A549 (cell line): ENCODE measurements at regions not wholly inside any gene's neighbourhood (a gene's known extent, or its start where the extent isn't known, plus 50 kb on each side); places are given as distances from the start of the nearest gene placed in this dataset.
A peak's percentile ranks its signal among the peaks of the same experiment; 100 is the strongest.

ENCODE experiments used
- ATAC-seq, 2 experiments: fragments of 200-7000 bp in 1 of 2; fragments of >200 bp in 1 of 2; cut with Nextera tagmentation in 1 of 2; cut with Tn5 transposase in 1 of 2; 3 replicates each; pipeline versions ENCODE4 v1.8.0 to v1.9.1; 2018 to 2020; ENCODE audit warnings: mild to moderate bottlenecking in 1 of 2, moderate library complexity in 1 of 2
- CTCF ChIA-PET: fragments of 300-600 bp; sonication (Branson Sonifier 250); formaldehyde crosslinking; extraction: SDS; loops from one replicate; lab custom pipeline; 2021; ENCODE audit warnings: antibody characterized with exemption, inconsistent platforms; lab: Yijun Ruan, JAX
- POLR2A ChIA-PET: fragments of 350-600 bp; formaldehyde crosslinking; extraction: SDS; loops from one replicate; lab custom pipeline; 2021; ENCODE audit warnings: antibody characterized with exemption, inconsistent platforms; lab: Yijun Ruan, JAX
- DNase-seq, 2 experiments: peaks; one replicate each; pipeline versions ENCODE4 v3.0.0 to v3.0.0-alpha.2; 2011 to 2016; ENCODE audit warnings: low read depth in 1 of 2, low spot score in 1 of 2
- FAIRE-seq: peaks from 2 replicates; lab custom pipeline; 2011; peaks lifted over from hg19 to GRCh38; lab: Jason Lieb, UNC
- H3K27ac ChIP-seq, 2 experiments: fragments of >200 bp; sonication (Bioruptor Twin); formaldehyde crosslinking; 3 replicates each; pipeline ENCODE4 v1.5.1; 2016 to 2017
- H3K4me1 ChIP-seq: fragments of >200 bp; sonication (Bioruptor Twin); formaldehyde crosslinking; 3 replicates; pipeline ENCODE4 v1.6.1; 2016
- H3K4me2 ChIP-seq: fragments of >200 bp; sonication (Bioruptor Twin); formaldehyde crosslinking; 3 replicates; pipeline ENCODE4 v1.6.1; 2016
- H3K4me3 ChIP-seq: fragments of >200 bp; sonication (Bioruptor Twin); formaldehyde crosslinking; 3 replicates; pipeline ENCODE4 v1.5.1; 2016
- H3K9me3 ChIP-seq: fragments of >200 bp; sonication (Bioruptor Twin); formaldehyde crosslinking; 3 replicates; pipeline ENCODE4 v1.6.1; 2016
- CBX2 ChIP-seq: fragments of 200-600 bp; sonication (generic); IDR thresholded peaks from 2 replicates; pipeline ENCODE4 v1.6.1; 2016; ENCODE audit warnings: low read depth, mild to moderate bottlenecking, borderline replicate concordance
- ESRRA ChIP-seq: fragments of 150-350 bp; IDR thresholded peaks from 2 replicates; pipeline ENCODE4 v1.6.1; 2014; ENCODE audit warnings: mild to moderate bottlenecking, low read length, borderline replicate concordance
- FOSL2 ChIP-seq, 2 experiments: fragments of 450-650 bp in 1 of 2; fragments of >200 bp in 1 of 2; sonication (Bioruptor Twin) in 1 of 2; formaldehyde crosslinking; IDR thresholded peaks; 2 replicates each; pipeline versions ENCODE4 v1.5.0 to v1.6.1; 2016 to 2020; ENCODE audit warnings: mild to moderate bottlenecking in 1 of 2, moderate library complexity in 1 of 2
- FOXS1 ChIP-seq: fragments of 250-450 bp; sonication (Bioruptor Pico); IDR thresholded peaks from 2 replicates; pipeline ENCODE4 v1.5.0; 2020; ENCODE audit warnings: mild to moderate bottlenecking, moderate library complexity
- GATA3 ChIP-seq: IDR thresholded peaks from 2 replicates; pipeline ENCODE4 v1.6.1; 2012; ENCODE audit warnings: borderline replicate concordance
- HDAC2 ChIP-seq: fragments of 200-600 bp; sonication (generic); IDR thresholded peaks from 2 replicates; pipeline ENCODE4 v1.6.1; 2016
- HOXB13 ChIP-seq: fragments of 250-450 bp; sonication (Bioruptor Pico); IDR thresholded peaks from 2 replicates; pipeline ENCODE4 v1.5.0; 2020; ENCODE audit warnings: low read depth, mild to moderate bottlenecking, moderate library complexity
- HOXB5 ChIP-seq: fragments of 250-450 bp; sonication (Bioruptor Pico); IDR thresholded peaks from 2 replicates; pipeline ENCODE4 v1.5.0; 2020; ENCODE audit warnings: mild to moderate bottlenecking, moderate library complexity
- POLR2AphosphoS2 ChIP-seq: conservative IDR thresholded peaks from 2 replicates; pipeline ENCODE4 v1.6.1; 2012; ENCODE audit warnings: low read length, improper control_type of control experiment, inconsistent platforms
- REST ChIP-seq: fragments of 200-600 bp; sonication (generic); IDR thresholded peaks from 2 replicates; pipeline ENCODE4 v1.6.1; 2016; ENCODE audit warnings: antibody characterized with exemption, mild to moderate bottlenecking, moderate library complexity
- ZSCAN20 ChIP-seq: fragments of 250-450 bp; sonication (Bioruptor Pico); IDR thresholded peaks from 2 replicates; pipeline ENCODE4 v1.8.0; 2022; ENCODE audit warnings: mild to moderate bottlenecking, moderate library complexity
- WGBS: methylation state at CpG from one replicate; pipeline ENCODE4 v1.1.6; 2017; ENCODE audit errors: missing lambda C conversion rate; 5-methylcytosine and 5-hydroxymethylcytosine counted together
- TF ChIP-seq, protein P1 (sequence below): IDR thresholded peaks from 2 replicates; pipeline ENCODE4 v1.6.1; 2012

DNA sequence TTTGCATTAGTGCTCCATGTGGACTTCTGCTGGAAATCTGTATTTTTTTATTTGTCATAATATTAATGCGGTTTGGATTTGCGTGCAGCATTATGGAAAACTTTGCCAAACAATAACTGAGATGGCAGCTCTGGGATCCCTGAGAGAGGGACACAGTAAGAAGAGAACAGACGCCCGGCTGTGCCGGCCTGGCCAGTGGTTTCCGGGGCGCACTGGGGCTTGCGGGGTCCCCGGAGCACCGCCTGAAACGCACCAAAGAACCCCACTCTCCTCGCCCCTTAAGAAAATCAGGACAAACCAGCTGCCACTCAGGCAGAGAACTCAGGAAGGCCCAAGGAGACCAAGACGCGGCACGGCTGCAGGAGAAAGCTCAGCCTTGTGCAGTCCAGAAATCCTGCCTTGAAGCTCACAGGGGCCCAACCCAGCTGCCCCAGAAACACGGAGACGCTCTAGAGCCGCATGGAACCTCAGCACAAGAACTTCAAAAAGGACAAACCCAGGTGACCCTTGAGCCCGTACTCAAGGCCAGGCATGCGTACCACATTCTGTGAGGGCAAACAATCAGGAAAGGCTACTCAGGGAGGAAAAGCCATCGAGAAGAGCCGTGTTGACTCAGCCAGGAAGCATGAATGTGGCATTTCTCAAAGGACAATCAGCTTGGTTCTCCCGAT lies 226.5 kb upstream of the CDYL start:
- CTCF ChIA-PET, result no interaction called here
- DNase-seq, result no peak
- POLR2A ChIA-PET, result no interaction called here
- H3K9me3 ChIP-seq, result no peaks in the 10 kb centered on the region
- TF ChIP-seq REST (no peak), CBX2 (no peak)
- TF ChIP-seq, all 56 proteins: peak for 0
- FAIRE-seq (no peak), ATAC-seq (no peak)
- Histone ChIP-seq H3K4me2 (no peak overlapping the region), H3K4me1 (no peaks in the 10 kb centered on the region), H3K4me3 (no peak overlapping the region), H3K27ac (no peak overlapping the region)
- 85% methylated on average over 20 of the region's 23 CpGs for WGBS

DNA sequence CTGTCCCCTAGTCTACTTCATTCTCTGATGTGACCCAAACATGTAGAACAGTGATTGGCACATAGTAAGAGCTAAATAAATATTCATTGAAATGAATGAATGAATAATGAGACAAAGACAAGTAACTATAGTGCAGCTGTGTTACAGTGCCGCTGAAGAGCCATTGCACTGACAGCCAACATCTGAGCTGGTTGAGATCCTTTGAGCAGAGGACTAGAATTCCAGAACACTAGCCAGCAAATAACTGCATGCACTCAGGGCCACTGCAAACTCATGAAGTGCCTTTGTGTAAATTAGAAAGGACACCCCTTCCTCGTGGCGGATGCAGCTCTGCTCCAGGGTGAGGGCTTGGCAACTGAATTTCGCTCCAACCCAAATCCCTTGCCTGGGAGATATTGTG lies 230.3 kb upstream of the CDYL start:
- Histone ChIP-seq H3K4me3 (no peak overlapping the region), H3K4me2 (no peak overlapping the region), H3K27ac (no peak overlapping the region), H3K9me3 (no peaks in the 10 kb centered on the region), H3K4me1 (no peaks in the 10 kb centered on the region)
- DNase-seq (no peak), ATAC-seq (no peak), FAIRE-seq (no peak)
- 67% methylated on average over 4 of the region's 4 CpGs for WGBS
- ChIA-PET POLR2A (no interaction called here), CTCF (no interaction called here)
- no peak for TF ChIP-seq POLR2AphosphoS2
- no peak for TF ChIP-seq ESRRA
- TF ChIP-seq, protein P1, sequence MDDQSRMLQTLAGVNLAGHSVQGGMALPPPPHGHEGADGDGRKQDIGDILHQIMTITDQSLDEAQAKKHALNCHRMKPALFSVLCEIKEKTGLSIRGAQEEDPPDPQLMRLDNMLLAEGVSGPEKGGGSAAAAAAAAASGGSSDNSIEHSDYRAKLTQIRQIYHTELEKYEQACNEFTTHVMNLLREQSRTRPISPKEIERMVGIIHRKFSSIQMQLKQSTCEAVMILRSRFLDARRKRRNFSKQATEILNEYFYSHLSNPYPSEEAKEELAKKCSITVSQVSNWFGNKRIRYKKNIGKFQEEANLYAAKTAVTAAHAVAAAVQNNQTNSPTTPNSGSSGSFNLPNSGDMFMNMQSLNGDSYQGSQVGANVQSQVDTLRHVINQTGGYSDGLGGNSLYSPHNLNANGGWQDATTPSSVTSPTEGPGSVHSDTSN, result no peak
- TF ChIP-seq HDAC2, result no peak
- TF ChIP-seq FOSL2 (IDR thresholded peaks at IDR 0.05), result no peak
- no peak for TF ChIP-seq FOSL2 (CRISPR knock-in tag; IDR thresholded peaks at IDR 0.05)

DNA sequence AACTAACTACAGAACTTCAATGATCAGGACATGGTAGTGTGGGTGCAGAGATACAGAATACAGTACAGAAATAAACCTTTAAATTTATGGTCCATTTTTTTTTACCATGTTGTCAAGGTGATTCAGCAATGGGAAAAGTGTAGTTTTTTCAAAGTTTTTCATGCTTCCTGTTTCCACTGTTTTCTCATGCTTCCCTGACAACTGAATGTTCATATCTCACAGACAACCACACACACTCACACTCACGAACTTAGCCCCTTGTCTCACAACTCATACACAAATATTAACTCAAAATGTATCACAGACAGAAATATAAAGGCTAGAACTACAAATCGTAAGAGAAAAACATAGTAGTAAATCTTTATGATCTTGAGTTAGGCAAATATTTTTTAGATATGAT lies 232.6 kb upstream of the CDYL start:
- DNase-seq, result no peak
- ATAC-seq, result no peak
- Histone ChIP-seq H3K4me3 (no peak overlapping the region), H3K27ac (no peak overlapping the region), H3K4me1 (no peaks in the 10 kb centered on the region), H3K4me2 (no peak overlapping the region), H3K9me3 (no peaks in the 10 kb centered on the region)
- 60% methylated on average over 2 of the region's 2 CpGs for WGBS
- TF ChIP-seq HOXB5 (CRISPR knock-in tag), result no peak
- TF ChIP-seq FOXS1 (CRISPR knock-in tag), result no peak
- FAIRE-seq, result no peak
- POLR2A ChIA-PET, result no interaction called here
- CTCF ChIA-PET, result no interaction called here

DNA sequence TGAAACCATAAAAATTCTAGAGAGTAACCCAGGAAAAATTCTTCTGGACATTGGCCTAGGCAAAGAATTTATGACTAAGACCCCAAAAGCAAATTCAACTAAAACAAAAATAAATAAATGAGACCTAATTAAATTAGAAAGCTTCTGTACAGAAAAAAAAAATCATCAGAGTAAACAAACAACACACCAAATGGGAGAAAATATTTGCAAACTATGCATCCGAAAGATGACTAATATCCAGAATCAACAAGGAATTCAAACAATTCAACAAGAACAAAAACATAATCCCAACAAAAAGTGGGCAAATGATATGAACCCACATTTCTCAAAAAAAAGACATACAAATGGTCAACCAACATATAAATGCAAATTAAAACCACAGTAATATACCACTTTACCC lies 242.6 kb upstream of the CDYL start:
- 28% methylated on average over 1 of the region's 1 CpG for WGBS
- no peak overlapping the region for H3K4me3 ChIP-seq
- no peak for FAIRE-seq
- H3K27ac ChIP-seq, result no peak overlapping the region
- H3K4me2 ChIP-seq, result no peak overlapping the region
- CTCF ChIA-PET, result no interaction called here
- DNase-seq, result no peak
- TF ChIP-seq ZSCAN20 (CRISPR knock-in tag) (no peak), GATA3 (peak; percentile 18; the same call in 1 of the 2 replicates), HOXB13 (CRISPR knock-in tag) (no peak)
- TF ChIP-seq, all 56 proteins: peak for 1
- POLR2A ChIA-PET, result no interaction called here
- no peaks in the 10 kb centered on the region for H3K4me1 ChIP-seq
- peaks cover 6% of the 10 kb centered on the region; the same call in 2 of the 3 replicates for H3K9me3 ChIP-seq
- ATAC-seq, result no peak
